ENCODE measurements at regions not wholly inside any gene's neighbourhood (a gene's known extent, or its start where the extent isn't known, plus 50 kb on each side); places are given as distances from the start of the nearest gene placed in this dataset.

DNA sequence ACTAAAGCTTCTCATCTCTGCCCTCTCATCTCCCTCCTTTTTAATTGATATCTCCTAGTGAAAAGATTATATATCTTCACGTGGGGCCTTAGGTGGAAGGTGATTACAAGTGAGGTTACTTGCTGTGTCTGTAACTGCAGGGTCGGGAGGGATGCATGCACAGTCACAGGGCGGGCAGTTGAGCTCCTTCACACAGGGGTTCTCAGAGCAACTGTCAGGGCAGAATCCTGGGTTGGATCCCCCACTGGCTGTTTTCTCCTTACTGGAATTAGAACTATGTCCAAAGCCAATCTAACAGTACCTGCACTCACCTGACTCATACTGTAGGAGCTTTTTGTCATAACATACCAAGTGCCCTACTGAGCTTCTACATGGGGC lies 141.1 kb downstream of the AASDH start:
- TF ChIP-seq, protein P1, sequence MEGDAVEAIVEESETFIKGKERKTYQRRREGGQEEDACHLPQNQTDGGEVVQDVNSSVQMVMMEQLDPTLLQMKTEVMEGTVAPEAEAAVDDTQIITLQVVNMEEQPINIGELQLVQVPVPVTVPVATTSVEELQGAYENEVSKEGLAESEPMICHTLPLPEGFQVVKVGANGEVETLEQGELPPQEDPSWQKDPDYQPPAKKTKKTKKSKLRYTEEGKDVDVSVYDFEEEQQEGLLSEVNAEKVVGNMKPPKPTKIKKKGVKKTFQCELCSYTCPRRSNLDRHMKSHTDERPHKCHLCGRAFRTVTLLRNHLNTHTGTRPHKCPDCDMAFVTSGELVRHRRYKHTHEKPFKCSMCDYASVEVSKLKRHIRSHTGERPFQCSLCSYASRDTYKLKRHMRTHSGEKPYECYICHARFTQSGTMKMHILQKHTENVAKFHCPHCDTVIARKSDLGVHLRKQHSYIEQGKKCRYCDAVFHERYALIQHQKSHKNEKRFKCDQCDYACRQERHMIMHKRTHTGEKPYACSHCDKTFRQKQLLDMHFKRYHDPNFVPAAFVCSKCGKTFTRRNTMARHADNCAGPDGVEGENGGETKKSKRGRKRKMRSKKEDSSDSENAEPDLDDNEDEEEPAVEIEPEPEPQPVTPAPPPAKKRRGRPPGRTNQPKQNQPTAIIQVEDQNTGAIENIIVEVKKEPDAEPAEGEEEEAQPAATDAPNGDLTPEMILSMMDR (conservative IDR thresholded peaks at IDR 0.05), result no peak
- TF ChIP-seq EZH2 (IDR thresholded peaks at IDR 0.05; ENCODE audit: low read depth), result no peak
